Tibial nerve (tissue), 3 donors: ENCODE measurements at regions not wholly inside any gene's neighbourhood (a gene's known extent, or its start where the extent isn't known, plus 50 kb on each side); places are given as distances from the start of the nearest gene placed in this dataset.

Experiments
- POLR2A ChIP-seq, 2 donors: fragments of 450-650 bp; IDR thresholded peaks; one replicate each; pipeline ENCODE4 v1.6.1; 2017; ENCODE audit warnings: antibody characterized with exemption in 2 of 2, mild to moderate bottlenecking in 2 of 2, moderate library complexity in 2 of 2
- TF ChIP-seq, protein P1 (sequence below), 5 experiments: fragments of 200-600 bp in 3 of 5; fragments of 450-650 bp in 2 of 5; sonication (generic) in 3 of 5; IDR thresholded peaks; one replicate each; pipeline ENCODE4 v1.5.1; 2016 to 2019; ENCODE audit warnings: antibody characterized with exemption in 5 of 5, mild to moderate bottlenecking in 3 of 5, moderate library complexity in 2 of 5

GRCh38 chr10:121101561-121101960 lies 250.4 kb downstream of the WDR11 start:
- TF ChIP-seq, protein P1, sequence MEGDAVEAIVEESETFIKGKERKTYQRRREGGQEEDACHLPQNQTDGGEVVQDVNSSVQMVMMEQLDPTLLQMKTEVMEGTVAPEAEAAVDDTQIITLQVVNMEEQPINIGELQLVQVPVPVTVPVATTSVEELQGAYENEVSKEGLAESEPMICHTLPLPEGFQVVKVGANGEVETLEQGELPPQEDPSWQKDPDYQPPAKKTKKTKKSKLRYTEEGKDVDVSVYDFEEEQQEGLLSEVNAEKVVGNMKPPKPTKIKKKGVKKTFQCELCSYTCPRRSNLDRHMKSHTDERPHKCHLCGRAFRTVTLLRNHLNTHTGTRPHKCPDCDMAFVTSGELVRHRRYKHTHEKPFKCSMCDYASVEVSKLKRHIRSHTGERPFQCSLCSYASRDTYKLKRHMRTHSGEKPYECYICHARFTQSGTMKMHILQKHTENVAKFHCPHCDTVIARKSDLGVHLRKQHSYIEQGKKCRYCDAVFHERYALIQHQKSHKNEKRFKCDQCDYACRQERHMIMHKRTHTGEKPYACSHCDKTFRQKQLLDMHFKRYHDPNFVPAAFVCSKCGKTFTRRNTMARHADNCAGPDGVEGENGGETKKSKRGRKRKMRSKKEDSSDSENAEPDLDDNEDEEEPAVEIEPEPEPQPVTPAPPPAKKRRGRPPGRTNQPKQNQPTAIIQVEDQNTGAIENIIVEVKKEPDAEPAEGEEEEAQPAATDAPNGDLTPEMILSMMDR (IDR thresholded peaks at IDR 0.05): no peak
- no peak for TF ChIP-seq POLR2A (IDR thresholded peaks at IDR 0.05)
